ENCODE measurements at regions not wholly inside any gene's neighbourhood (a gene's known extent, or its start where the extent isn't known, plus 50 kb on each side); places are given as distances from the start of the nearest gene placed in this dataset.

- TF ChIP-seq JUND (IDR thresholded peaks at IDR 0.05) (no peak), SP1 (IDR thresholded peaks at IDR 0.05) (no peak), YY1 (IDR thresholded peaks at IDR 0.05) (no peak), RAD21 (IDR thresholded peaks at IDR 0.05) (no peak), GABPA (IDR thresholded peaks at IDR 0.05 in 1 of 2, conservative IDR thresholded peaks at IDR 0.05 in 1 of 2) (no peak)
- TF ChIP-seq, protein P1, sequence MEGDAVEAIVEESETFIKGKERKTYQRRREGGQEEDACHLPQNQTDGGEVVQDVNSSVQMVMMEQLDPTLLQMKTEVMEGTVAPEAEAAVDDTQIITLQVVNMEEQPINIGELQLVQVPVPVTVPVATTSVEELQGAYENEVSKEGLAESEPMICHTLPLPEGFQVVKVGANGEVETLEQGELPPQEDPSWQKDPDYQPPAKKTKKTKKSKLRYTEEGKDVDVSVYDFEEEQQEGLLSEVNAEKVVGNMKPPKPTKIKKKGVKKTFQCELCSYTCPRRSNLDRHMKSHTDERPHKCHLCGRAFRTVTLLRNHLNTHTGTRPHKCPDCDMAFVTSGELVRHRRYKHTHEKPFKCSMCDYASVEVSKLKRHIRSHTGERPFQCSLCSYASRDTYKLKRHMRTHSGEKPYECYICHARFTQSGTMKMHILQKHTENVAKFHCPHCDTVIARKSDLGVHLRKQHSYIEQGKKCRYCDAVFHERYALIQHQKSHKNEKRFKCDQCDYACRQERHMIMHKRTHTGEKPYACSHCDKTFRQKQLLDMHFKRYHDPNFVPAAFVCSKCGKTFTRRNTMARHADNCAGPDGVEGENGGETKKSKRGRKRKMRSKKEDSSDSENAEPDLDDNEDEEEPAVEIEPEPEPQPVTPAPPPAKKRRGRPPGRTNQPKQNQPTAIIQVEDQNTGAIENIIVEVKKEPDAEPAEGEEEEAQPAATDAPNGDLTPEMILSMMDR (IDR thresholded peaks at IDR 0.05; ENCODE audit: low read depth, low read length, missing input control): no peak
Measured at GRCh38 chr6:77204555-77204954, 258.7 kb downstream of the HTR1B start.

Data from liver (tissue), 3 donors.